ENCODE measurements at regions not wholly inside any gene's neighbourhood (a gene's known extent, or its start where the extent isn't known, plus 50 kb on each side); places are given as distances from the start of the nearest gene placed in this dataset.
"Not testable (repeated sequence)": the region's sequence is repeated elsewhere in the genome, so short reads cannot be mapped to it uniquely, and the experiment has no call there.

DNA sequence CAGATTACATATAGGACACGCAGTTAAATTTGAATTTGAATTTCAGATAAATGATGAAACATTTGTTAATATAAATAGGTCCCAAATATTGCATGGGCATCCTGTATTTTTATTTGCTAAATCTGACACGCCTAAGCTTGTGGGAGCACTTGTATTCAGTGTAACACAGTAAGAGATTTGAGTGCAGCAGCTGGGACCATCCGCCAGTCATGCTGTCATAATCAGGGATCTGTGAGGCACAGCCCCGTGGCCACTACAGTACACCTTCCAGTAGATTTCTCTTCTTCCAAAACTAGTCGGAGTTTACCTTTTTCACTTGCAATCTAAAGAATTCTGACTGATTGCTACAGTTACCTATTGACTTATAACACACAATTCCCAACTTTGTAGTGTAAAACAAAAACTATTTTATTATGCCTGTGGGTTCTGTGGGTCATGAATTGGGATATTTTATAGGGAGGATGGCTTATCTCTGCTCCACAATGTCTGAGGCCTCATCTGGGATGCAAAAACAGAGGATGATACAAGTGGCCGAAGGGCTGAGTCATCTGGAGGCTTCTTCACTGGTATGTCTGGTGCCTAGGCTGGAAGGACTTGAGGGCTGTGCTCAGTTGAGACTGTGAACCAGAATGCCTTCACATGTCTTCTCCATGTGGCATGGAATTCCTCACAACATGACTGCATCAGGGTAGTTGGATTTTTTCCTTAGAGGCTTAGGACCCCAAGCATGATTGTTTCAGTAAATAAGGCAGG, 74.1 kb downstream of the PRSS23 start:
- no peaks in the 10 kb centered on the region for H3K27me3 ChIP-seq
- no peak overlapping the region for H3K27ac ChIP-seq
- DNase-seq (ENCODE audit: low spot score): no peak
- H3K4me1 ChIP-seq: no peaks in the 10 kb centered on the region
- TF ChIP-seq, protein P1, sequence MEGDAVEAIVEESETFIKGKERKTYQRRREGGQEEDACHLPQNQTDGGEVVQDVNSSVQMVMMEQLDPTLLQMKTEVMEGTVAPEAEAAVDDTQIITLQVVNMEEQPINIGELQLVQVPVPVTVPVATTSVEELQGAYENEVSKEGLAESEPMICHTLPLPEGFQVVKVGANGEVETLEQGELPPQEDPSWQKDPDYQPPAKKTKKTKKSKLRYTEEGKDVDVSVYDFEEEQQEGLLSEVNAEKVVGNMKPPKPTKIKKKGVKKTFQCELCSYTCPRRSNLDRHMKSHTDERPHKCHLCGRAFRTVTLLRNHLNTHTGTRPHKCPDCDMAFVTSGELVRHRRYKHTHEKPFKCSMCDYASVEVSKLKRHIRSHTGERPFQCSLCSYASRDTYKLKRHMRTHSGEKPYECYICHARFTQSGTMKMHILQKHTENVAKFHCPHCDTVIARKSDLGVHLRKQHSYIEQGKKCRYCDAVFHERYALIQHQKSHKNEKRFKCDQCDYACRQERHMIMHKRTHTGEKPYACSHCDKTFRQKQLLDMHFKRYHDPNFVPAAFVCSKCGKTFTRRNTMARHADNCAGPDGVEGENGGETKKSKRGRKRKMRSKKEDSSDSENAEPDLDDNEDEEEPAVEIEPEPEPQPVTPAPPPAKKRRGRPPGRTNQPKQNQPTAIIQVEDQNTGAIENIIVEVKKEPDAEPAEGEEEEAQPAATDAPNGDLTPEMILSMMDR (IDR thresholded peaks at IDR 0.05): no peak
- no peak overlapping the region for H3K4me3 ChIP-seq
- no peaks in the 10 kb centered on the region for H3K36me3 ChIP-seq
- no peaks in the 10 kb centered on the region for H3K9me3 ChIP-seq

- Histone ChIP-seq H3K27ac (no peak overlapping the region), H3K9me3 (no peaks in the 10 kb centered on the region), H3K36me3 (no peaks in the 10 kb centered on the region), H3K27me3 (no peaks in the 10 kb centered on the region), H3K4me1 (no peaks in the 10 kb centered on the region), H3K4me3 (no peak overlapping the region)
- TF ChIP-seq, protein P1 (IDR thresholded peaks at IDR 0.05): no peak
- no peak for DNase-seq (ENCODE audit: low spot score)
These were observed 76.4 kb downstream of the PRSS23 start for GRCh38 chr11:86876716-86877234.

GRCh38 chr11:86877503-86877902, 77.2 kb downstream of the PRSS23 start:
- H3K4me3 ChIP-seq: no peak overlapping the region
- no peak for DNase-seq (ENCODE audit: low spot score)
- no peak overlapping the region for H3K27ac ChIP-seq
- TF ChIP-seq, protein P1 (IDR thresholded peaks at IDR 0.05): no peak
- no peaks in the 10 kb centered on the region for H3K9me3 ChIP-seq
- H3K4me1 ChIP-seq: no peaks in the 10 kb centered on the region
- H3K36me3 ChIP-seq: no peaks in the 10 kb centered on the region
- no peaks in the 10 kb centered on the region for H3K27me3 ChIP-seq

- H3K27me3 ChIP-seq: not testable (repeated sequence)
These were observed 76.0 kb downstream of the FZD4 start for GRCh38 chr11:86879241-86879640.

GRCh38 chr11:86885311-86885710, 69.9 kb downstream of the FZD4 start:
- Histone ChIP-seq H3K27me3 (no peaks in the 10 kb centered on the region), H3K4me3 (no peak overlapping the region), H3K27ac (no peak overlapping the region), H3K9me3 (no peaks in the 10 kb centered on the region), H3K36me3 (no peaks in the 10 kb centered on the region), H3K4me1 (peaks cover 0 to 5% of the 10 kb centered on the region in 2 donors)
- TF ChIP-seq, protein P1 (IDR thresholded peaks at IDR 0.05): no peak
- DNase-seq (ENCODE audit: low spot score): no peak

More at GRCh38 chr11:86879241-86879640, 76.0 kb downstream of the FZD4 start:
- H3K9me3 ChIP-seq; H3K4me3 ChIP-seq; DNase-seq (ENCODE audit: low spot score); H3K4me1 ChIP-seq; H3K36me3 ChIP-seq; H3K27ac ChIP-seq: not testable (repeated sequence)

- Histone ChIP-seq H3K36me3 (no peaks in the 10 kb centered on the region), H3K27ac (no peak overlapping the region), H3K9me3 (no peaks in the 10 kb centered on the region), H3K4me1 (peaks cover 0 to 5% of the 10 kb centered on the region in 2 donors), H3K4me3 (no peak overlapping the region), H3K27me3 (no peaks in the 10 kb centered on the region)
- TF ChIP-seq, protein P1 (IDR thresholded peaks at IDR 0.05): no peak
- no peak for DNase-seq (ENCODE audit: low spot score)
These were observed 66.8 kb downstream of the FZD4 start for GRCh38 chr11:86888164-86889000.

Data from right atrium auricular region (tissue), 2 donors.